ENCODE measurements at regions not wholly inside any gene's neighbourhood (a gene's known extent, or its start where the extent isn't known, plus 50 kb on each side); places are given as distances from the start of the nearest gene placed in this dataset.

DNA sequence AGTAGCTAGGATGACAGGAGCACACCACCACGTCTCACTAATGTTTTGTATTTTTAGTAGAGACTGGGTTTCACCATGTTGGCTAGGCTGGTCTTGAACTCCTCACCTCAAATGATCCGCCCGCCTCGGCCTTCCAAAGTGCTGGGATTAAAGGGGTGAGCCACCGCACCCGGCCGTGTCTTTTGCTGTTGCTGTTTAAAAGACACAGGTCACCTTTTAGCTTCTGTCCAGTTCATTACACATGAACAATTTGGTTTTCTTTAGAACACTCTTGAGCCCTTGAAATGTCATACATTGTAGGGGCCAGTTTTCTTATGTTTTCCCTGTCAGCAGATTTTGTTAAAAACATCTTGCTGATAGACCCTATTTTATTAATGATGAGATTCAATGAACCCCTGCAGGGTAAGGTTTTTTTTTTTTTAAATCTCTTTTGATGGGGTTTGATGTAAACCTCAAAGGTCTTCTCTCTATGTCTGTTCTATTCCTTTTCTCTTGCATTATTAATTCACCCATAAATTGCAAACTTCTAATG lies 61.0 kb upstream of the AGPS start:
- TF ChIP-seq, protein P1, sequence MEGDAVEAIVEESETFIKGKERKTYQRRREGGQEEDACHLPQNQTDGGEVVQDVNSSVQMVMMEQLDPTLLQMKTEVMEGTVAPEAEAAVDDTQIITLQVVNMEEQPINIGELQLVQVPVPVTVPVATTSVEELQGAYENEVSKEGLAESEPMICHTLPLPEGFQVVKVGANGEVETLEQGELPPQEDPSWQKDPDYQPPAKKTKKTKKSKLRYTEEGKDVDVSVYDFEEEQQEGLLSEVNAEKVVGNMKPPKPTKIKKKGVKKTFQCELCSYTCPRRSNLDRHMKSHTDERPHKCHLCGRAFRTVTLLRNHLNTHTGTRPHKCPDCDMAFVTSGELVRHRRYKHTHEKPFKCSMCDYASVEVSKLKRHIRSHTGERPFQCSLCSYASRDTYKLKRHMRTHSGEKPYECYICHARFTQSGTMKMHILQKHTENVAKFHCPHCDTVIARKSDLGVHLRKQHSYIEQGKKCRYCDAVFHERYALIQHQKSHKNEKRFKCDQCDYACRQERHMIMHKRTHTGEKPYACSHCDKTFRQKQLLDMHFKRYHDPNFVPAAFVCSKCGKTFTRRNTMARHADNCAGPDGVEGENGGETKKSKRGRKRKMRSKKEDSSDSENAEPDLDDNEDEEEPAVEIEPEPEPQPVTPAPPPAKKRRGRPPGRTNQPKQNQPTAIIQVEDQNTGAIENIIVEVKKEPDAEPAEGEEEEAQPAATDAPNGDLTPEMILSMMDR (IDR thresholded peaks at IDR 0.05), result no peak
- TF ChIP-seq POLR2A (IDR thresholded peaks at IDR 0.05), result no peak
